ENCODE measurements at regions not wholly inside any gene's neighbourhood (a gene's known extent, or its start where the extent isn't known, plus 50 kb on each side); places are given as distances from the start of the nearest gene placed in this dataset.

- no peak for TF ChIP-seq GATA2 (IDR thresholded peaks at IDR 0.05; ENCODE audit: low read depth, low read length)
- TF ChIP-seq GATA3 (IDR thresholded peaks at IDR 0.05; ENCODE audit: low read depth, low read length): no peak
Observed at GRCh38 chr5:160931283-160931682, 79.3 kb upstream of the ATP10B start.

All from SH-SY5Y (cell line).